HG02938 (cell line): ENCODE measurements at regions not wholly inside any gene's neighbourhood (a gene's known extent, or its start where the extent isn't known, plus 50 kb on each side); places are given as distances from the start of the nearest gene placed in this dataset.
A peak's percentile ranks its signal among the peaks of the same experiment; 100 is the strongest.

Experiments used
- ATAC-seq: cut with Tn5 transposase; IDR thresholded peaks from one replicate; pipeline ENCODE4 v1.9.1; 2021; ENCODE audit warnings: mild to moderate bottlenecking, moderate library complexity; ENCODE audit not compliant: unreplicated experiment

DNA sequence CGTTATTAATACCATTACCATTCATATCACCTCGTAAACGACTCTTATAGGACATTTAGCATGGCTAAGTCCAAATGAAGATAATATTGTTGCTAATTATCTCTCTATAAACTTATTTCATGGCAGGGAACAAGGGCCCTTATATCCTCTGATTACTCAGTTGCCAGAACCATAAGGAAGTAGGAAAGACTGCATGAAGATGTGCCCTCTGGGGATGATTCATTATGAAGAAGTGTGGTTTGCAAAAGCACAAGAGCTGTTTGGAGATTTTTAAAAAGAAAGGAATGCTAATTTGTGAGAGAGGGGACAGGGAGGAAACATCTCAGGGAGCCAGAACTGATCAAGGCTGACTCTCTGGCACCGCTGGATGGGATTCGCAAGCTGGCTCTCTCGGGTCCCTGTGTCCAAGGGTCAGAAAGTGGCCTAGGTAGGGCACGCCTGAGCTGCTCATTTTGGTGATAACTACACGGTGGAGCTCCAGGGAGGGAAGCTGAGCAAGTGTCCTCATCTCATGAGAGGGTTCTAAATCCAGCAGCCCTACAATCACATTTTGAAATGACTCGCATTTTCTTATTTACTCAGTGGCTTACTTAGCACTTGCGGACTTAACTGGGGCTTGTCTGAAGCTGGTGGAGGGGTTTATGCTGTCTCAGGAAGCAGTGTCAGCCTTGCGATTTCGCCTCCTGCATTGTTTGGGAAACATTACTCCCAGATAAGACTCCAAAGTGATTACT is 136.8 kb downstream of the C5orf15 start:
- no peak for ATAC-seq

DNA sequence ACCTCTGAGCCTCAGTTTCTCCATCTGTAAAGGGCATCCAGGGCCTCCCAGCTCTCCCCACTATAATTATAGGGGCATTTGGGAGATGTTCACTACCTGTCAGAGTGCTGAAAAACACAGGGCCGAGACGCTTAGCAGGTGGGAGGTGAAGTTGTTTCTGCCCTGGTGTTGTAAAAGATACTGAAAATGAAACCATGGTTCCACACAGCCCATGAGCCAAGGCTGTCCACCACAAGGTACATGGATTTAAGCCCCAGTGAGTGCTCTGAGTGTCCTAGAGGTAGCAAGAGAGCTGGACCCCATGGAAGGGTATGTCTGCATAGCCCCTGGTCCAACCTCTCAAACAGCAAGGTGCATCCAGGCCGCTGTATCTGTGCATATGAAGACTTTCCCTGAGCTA is 137.5 kb downstream of the C5orf15 start:
- no peak for ATAC-seq

DNA sequence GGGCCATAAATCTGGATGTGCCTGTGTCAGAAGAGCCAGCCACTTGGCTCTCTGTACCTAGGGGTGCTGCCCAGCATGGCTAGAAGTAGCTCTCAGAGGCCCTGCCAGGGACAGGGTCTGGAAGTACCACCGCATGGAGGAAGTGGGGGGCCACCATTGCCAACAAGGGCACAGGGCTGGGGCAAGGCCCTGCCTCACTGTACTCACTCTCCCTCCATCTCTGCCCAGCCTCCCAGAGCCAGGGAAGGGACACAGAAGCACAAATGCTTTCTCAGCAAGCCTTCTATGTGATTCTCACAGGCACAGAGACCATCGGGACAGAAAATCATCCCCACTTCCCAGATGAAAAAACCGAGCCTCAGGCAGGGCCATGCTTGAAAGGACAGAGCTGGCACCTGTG is 138.1 kb downstream of the C5orf15 start:
- no peak for ATAC-seq

DNA sequence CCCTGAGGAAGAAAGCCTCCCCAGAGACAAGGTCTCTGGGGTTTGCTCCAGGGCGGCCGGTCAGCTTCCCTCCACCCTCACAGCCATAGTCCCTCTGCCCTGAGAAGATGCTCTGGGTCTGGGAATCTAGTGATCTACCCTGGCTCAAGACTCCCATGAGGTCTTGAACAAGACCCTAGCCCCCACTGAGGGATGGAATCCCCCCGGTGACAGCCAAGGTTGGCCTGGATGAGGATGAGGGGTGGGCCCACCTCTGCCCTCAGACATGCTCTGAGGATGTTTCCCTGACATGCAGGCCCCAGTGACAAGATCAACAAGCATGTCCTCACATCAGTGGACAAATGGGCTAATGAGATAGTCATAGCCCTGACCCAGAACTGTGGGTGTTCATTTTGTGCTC is 138.6 kb downstream of the C5orf15 start:
- no peak for ATAC-seq

DNA sequence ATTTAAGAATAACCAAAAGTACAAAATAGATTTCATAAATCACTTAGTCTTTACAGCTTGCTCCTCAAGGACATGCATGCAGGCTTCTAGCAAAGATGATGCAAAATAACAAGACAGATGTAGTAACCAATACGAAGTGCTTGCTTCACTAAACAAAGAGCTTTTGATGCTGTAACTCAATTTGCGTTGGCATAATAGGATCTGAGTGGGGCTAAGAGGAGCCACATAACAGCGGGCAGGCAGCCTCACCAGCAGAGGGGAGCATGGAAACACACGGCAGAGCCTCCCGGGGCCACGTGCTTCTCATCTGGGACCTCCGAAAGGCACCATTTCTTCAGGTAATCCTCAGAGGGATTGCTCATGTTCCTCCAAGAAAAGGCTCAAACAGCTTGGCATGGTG is 139.7 kb downstream of the C5orf15 start:
- no peak for ATAC-seq

DNA sequence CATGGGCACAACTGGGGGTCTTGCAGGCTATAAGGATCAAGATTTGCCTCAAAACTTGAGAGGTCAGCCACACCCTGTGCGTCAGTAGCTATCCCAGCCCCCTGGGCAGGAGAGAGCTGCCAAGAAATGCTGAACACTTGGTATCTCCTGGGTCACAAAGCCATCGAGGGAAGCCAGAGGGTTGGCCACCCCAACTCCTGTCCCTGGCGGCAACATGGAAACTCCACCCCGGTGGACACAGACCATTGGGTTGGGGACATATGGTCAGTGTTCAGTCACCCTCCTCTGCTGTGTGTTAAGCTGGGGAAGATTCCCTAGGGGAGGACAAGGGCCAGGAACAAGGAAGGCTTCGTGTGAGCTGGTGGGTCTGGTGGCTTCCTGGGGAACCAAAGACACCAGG is 140.6 kb downstream of the C5orf15 start:
- no peak for ATAC-seq

DNA sequence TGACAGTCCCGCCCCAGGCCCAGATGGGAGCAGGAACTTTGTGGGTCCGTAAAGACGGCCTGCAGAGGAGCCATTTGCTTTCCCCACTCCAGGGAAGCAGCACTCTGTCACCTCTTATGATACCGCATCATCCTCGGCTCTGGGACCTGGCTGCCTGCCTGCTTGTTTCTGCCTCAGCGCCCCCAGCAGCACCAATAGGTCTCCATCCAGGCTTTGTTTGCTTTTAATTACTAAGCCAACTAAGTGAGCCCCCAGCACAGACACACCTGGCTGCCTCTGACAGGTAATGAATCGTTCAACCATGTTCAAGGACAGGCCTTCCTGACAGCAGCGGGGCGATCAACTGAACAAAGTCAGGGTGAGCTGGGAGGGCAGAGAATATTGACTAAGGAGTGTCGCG is 141.4 kb downstream of the C5orf15 start:
- ATAC-seq = no peak

DNA sequence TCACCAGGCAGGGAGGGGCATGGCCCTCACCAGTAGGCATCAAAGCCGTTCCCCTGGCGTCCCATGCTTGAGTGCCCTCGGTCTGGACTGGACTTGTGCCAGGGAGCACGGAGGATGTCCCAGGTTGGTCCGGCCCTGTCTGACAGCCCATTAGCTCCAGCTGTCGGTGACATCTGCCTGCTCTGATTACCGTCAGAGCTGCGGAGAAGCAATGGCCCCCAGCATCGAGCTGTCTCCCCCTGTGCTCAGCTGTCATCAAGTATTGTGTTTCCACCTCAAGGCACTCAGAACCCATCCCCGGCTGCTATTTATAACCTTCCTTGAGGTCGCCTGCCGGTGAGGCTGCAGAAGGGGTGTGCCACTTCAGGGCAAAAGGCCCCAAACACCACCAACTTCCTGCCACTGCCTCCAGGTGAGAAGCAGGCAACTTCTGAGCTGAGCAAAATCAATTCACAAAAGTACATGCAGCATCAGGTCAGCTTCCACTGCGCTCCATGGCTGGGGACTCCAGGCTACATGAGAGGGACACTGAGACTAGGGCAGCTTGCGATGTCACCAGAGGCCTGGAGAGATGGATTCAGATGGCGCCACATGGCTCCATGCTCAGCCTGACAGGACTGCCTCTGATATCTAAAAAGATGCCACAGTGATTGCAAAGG is 142.7 kb downstream of the C5orf15 start:
- peak; percentile 35 for ATAC-seq

DNA sequence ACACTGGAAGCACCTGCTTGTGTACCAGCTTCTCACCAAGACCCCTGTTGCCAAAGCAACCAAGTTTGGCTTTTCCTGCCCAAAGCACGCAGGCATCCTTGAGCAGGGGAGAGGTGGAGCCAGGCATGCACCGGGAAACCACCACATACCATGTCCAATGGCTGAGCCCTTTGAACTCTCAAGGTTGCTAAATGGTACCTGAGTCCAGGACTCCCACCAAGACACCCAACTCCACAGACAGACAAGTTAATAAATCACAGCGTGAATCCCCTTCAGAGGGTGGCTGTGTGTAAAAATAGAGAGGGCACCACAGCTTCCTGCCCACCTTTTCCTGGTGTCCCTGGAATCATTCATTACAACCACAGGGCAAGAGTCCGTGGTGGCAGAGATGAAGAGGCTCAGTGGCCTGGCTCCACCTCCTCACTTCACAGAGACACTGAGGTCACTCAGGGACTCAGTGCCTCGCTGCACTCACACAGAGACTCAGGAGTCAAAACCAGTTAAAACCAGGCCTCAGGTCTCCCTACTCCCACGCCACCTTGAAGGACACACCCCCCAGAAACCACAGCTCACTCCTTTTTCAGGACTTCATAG is 143.7 kb downstream of the C5orf15 start:
- ATAC-seq = peak; percentile 69

DNA sequence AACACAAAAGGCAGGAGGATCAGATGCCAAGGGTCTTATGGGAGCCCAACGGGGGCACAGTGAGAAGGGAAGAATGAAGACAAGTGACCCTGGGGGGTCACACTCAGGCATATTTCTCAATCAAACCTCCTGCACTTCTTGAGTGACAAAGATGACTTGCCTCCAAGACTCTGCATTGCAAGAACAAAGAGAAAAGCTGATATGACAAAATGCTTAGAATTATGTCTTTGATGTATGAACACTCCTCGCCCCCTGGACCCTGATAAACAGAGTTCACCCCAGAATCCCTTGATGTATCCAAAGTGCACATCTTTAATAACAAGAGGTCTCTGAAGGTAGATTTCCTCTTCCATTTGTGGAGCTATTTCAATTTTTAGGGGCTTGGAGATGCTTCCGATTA is 146.5 kb downstream of the C5orf15 start:
- ATAC-seq = no peak

DNA sequence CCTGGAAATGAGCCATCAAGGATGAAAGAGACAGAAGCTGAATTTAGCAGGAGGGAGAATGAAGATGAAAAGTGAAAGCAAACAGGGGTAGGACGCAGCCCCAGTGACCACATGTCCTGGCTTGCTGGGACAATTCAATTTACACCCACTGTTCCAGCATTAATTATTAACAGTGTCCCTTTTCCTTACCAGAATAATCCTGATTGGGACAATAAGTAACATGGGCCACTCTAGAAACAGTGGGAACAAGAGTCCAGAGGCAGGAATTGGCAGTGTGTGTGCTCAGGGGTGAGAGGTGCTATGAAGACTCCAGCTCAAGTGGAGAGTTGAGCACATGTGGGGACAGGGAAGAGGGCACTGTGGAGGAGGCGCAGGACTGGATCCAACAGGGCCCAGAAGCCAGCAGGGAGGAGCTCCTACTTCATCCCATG is 147.1 kb downstream of the C5orf15 start:
- no peak for ATAC-seq

DNA sequence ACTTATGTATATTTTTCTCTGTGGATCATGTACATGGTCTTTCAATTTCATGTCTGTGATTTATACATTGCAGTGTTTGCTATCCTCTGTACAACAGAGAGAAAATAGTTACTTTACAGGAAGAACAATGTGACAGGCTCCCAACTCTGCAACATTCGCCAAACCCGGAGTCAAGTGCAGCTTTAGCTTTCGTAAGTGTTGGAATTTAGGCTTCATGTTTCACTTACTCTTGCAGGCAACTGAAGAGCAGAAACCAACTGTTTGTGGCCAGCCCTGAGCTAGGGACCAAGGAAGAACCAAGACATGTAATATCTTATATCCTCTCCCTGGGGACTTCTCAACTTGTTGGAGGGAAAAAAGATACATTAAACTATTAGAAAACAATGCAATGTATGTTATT is 147.9 kb downstream of the C5orf15 start:
- no peak for ATAC-seq

DNA sequence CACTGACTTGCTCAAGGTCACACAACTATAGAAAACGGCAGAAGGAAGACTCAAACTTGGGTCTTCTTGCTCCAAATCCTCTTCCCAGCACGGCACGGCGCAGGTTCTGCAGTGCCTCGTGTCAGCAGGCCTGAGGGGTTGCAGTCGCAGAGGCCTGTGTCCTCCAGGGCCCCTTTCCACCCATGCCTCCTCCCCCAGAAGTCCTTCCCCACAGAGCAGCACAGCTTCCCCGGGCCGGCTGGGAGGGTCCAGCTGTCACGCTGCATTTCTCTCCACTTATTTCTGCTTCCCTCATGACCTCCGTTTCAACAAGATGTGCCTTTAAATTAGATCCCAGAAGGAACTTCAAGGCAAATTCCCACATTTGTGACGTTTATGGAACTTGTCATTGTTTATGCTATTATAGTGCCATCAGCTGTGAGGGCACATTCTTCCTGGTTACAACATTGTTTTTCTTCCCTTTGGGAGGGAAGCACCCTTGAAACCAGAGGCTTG is 148.4 kb downstream of the C5orf15 start:
- ATAC-seq = no peak

DNA sequence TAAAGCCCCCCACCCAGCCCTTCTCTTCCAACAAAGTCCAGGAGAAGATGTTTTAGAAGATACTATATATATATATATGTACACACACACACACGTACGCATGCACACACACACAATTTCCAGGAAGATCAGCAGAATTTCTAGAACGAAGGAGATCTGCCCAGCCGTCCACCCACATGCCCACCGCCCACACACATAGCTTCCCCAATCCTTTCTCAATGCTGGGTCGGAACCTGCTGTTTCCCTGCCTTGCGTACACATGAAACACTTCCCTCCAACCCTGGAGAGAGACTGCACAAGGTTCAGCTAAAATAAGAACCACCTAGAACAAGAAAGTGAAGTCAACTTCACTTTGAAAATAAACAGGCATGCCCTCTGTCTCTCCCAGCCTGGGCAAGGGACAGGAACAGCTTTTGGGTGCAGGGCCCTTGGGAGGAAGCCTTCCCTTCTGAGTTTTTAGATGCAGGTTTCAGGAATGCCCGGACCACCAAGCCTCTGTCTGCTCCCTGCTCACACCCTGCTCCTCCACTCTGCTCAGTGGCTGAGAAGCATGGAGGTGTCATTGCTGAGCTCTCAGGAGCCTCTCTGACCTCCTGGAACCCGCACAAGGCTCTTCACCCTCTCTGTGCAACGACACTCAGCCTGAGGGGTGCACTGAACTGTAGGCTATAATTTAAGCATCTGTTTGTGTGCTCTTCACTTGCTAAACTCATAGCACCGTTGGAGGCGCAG is 149.4 kb downstream of the C5orf15 start:
- ATAC-seq = no peak

DNA sequence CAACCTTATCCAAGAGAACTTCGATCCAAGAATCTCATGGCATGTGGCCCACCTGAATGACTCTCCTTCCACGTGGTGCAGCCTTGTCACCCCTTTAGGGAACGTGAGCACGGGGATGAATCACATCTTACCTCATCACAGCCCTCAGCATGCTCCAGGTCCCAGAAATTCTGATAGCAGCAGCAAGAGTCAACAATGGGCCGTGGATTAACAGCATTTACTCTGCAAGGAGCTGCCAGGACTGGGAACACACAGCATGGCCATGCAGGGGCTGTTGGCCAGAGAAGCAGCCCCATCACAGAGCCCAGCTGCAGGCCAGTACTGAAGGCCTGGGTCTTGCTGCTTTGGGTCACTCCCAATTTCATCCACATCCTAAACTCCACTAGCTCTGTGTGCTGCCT is 150.4 kb downstream of the C5orf15 start:
- no peak for ATAC-seq

DNA sequence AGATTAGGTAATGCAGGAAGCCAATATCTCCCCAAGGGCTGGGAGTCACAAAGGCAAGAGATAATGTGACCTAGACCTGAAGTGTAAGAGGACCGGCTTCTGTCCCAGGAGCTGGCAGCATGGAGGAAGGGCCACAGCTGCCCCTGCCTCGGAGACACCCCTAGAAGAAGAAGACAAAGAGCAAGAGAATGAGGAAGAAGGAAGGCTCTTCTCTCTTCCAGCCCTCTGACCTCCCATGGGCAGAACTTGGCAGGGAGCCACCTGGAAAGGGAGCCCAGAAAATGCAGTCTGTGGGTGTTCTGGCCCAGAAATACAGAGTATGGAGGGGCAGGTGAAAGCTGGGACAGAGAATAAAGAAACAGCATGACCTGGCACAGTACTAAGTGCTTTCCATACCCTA is 151.0 kb downstream of the C5orf15 start:
- ATAC-seq = no peak

DNA sequence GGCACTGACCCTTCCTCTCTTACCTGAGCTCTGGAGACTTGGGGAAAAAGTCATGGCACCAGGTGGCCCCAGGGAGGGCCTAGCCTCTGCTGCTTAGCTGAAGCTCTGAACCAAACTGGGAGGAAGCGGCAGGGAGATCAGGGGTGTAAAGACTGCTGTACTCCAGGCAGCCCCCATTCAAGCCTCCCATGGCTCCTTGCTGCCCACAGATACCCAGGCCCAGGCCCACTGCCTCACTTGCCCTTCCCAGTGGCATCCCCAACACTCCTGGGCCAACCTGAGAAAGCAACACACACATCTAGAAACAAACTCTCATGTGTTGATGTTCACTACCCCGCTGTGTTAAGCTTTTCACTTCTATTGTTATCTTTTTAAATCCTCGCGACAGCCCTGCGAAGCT is 151.6 kb downstream of the C5orf15 start:
- no peak for ATAC-seq

DNA sequence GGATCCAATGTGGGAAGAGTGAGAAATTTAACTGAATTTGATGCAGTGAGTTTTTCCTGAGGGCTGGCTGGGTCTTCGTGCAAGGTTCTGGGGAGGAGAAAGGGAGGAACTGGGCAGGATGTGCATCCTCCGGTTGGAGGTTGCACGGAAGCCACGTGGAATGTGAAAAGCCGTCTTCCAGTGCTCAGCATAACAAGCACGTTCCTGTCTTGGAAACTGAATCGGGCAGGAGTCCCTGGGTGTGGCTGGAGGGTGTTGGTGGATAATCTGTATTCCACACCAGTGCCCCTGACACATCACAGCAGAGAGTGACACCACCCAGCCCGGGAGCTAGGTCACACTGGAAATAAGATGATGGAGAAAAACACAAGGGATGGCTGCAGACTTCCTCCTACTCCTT is 154.3 kb downstream of the C5orf15 start:
- no peak for ATAC-seq

DNA sequence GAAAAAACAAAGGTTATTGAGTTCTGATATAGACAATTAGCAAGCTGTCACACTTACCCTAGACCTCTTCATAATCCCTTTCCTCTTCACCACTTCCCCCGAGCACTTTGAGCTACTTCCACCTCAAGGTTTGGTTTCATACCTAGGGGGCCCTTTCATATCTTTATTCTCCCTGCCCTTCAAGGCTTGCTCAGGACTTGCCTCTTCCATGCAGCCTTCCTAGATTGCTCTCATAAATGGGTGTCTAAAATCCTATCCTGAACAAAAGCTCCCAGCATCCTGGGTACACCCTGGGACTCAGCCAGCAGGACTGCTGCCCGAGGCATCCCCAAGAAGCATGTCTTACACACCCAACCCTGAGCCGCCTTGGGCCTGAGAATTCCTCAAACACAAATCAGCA is 157.3 kb downstream of the C5orf15 start:
- no peak for ATAC-seq

DNA sequence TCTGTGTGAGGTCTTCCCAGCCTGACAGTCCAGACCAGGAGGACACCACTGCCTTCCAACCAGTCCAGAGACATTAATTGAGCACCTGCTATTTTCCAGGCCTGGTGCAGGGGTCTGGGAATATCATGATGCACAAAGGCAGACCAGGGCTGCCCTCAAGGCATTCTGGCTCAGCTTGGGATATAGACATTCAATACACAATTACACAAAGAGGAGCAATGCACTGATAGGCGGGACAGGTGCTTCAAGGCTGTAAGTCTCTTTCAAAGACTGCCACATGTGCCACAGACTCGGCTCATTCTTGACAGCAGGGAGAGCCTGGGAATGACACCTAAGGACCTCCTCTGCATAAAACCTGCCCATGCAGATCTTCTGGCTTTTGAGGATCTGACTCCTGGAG is 158.6 kb downstream of the C5orf15 start:
- ATAC-seq = no peak

DNA sequence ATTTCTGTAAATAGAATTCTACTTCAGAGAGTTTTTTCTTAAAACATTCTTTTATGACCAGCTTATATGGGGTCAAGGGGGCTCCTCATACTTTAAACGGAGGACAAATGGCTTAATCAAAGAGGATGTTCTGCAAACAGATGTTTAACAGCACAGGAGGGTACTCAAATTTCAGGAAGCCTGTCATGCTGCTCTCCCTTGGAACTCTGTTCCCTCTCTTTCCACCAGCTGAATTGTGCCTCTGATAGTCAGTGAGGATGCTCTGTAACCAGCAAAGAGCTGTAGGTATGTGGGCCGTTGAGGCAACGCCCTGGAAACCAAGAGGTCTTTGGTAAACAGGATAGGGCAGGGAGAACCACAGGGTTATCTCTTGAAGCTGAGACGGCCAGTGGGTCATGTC is 161.1 kb downstream of the C5orf15 start:
- ATAC-seq = no peak

DNA sequence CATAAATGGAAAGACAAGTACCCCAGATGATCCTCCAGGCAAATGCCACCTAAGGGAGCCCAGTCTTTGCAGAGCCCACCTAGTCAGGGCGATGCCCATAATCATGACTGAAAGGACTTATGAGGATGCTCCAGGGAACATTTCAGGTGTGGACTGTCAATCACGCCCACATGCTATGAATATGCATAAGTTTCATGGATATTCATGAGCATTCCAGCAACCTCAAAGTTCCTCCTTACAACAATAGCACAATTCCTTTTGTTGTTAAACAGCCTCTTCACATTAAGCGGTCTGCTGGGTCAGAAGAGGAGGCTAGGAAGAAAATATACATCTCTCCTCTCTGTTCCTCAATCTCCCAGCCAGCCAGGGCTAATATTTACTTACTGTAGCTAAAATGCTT is 161.6 kb downstream of the C5orf15 start:
- ATAC-seq = no peak
